Liver (tissue), 8 donors: ENCODE measurements at regions not wholly inside any gene's neighbourhood (a gene's known extent, or its start where the extent isn't known, plus 50 kb on each side); places are given as distances from the start of the nearest gene placed in this dataset.

Source experiments
- DNase-seq: peaks from one replicate; pipeline ENCODE4 v3.0.0-alpha.2; 2017; ENCODE audit warnings: low spot score
- H3K27ac ChIP-seq, 2 donors: one replicate each; pipeline ENCODE4 v1.7.0; 2013; ENCODE audit warnings: inconsistent platforms in 2 of 2, low read length in 2 of 2, control low read depth in 1 of 2, low read depth in 1 of 2, mild to moderate bottlenecking in 1 of 2
- H3K27me3 ChIP-seq, 4 donors: one replicate each; pipeline versions ENCODE4 v1.6.1 to v1.7.0; 2013; ENCODE audit warnings: low read length in 3 of 4, inconsistent platforms in 1 of 4, mild to moderate bottlenecking in 1 of 4, moderate library complexity in 1 of 4; ENCODE audit not compliant: control insufficient read depth in 4 of 4, insufficient read depth in 4 of 4
- H3K36me3 ChIP-seq, 4 donors: one replicate each; pipeline versions ENCODE4 v1.6.1 to v1.7.0; 2013; ENCODE audit warnings: low read length in 3 of 4, mild to moderate bottlenecking in 3 of 4, low read depth in 1 of 4, moderate library complexity in 1 of 4; ENCODE audit not compliant: control insufficient read depth in 4 of 4, insufficient read depth in 3 of 4
- H3K4me1 ChIP-seq, 4 donors: one replicate each; pipeline versions ENCODE4 v1.6.1 to v1.7.0; 2013; ENCODE audit warnings: low read length in 3 of 4, mild to moderate bottlenecking in 3 of 4, moderate library complexity in 1 of 4; ENCODE audit not compliant: control insufficient read depth in 4 of 4, insufficient read depth in 4 of 4
- H3K4me3 ChIP-seq, 3 donors: one replicate each; pipeline versions ENCODE4 v1.6.1 to v1.7.0; 2013; ENCODE audit warnings: low read length in 3 of 3, control low read depth in 1 of 3, low read depth in 1 of 3, mild to moderate bottlenecking in 1 of 3
- H3K9ac ChIP-seq, 2 donors: one replicate each; pipeline ENCODE4 v1.7.0; 2013; ENCODE audit warnings: low read length in 2 of 2, mild to moderate bottlenecking in 2 of 2, moderate library complexity in 2 of 2, control low read depth in 1 of 2, low read depth in 1 of 2
- H3K9me3 ChIP-seq, 4 donors: one replicate each; pipeline versions ENCODE4 v1.6.1 to v1.7.0; 2013; ENCODE audit warnings: low read length in 3 of 4; ENCODE audit not compliant: control insufficient read depth in 4 of 4
- ATF3 ChIP-seq: IDR thresholded peaks from 2 replicates; pipeline ENCODE4 v1.6.1; 2016; ENCODE audit warnings: antibody characterized with exemption
- EGR1 ChIP-seq, 2 donors: IDR thresholded peaks; 2 replicates each; pipeline ENCODE4 v1.6.1; 2016 to 2018; ENCODE audit warnings: antibody characterized with exemption in 2 of 2, low read depth in 2 of 2
- FOXA1 ChIP-seq: IDR thresholded peaks from 2 replicates; pipeline ENCODE4 v1.6.1; 2016; ENCODE audit warnings: antibody characterized with exemption
- FOXA2 ChIP-seq: IDR thresholded peaks from 2 replicates; pipeline ENCODE4 v1.6.1; 2016; ENCODE audit warnings: antibody characterized with exemption
- GABPA ChIP-seq, 2 donors: IDR thresholded peaks in 1 of 2; conservative IDR thresholded peaks in 1 of 2; 2 replicates each; pipeline ENCODE4 v1.6.1; 2016; ENCODE audit warnings: antibody characterized with exemption in 2 of 2, mild to moderate bottlenecking in 1 of 2, moderate library complexity in 1 of 2
- HNF4A ChIP-seq, 2 donors: conservative IDR thresholded peaks; 2 replicates each; pipeline ENCODE4 v1.6.1; 2016; ENCODE audit warnings: antibody characterized with exemption in 2 of 2, mild to moderate bottlenecking in 2 of 2
- HNF4G ChIP-seq: IDR thresholded peaks from 2 replicates; pipeline ENCODE4 v1.6.1; 2016; ENCODE audit warnings: antibody characterized with exemption
- JUND ChIP-seq, 2 donors: IDR thresholded peaks; 2 replicates each; pipeline ENCODE4 v1.6.1; 2016; ENCODE audit warnings: antibody characterized with exemption in 2 of 2
- NR2F2 ChIP-seq: IDR thresholded peaks from 2 replicates; pipeline ENCODE4 v1.6.1; 2016; ENCODE audit warnings: antibody characterized with exemption
- RAD21 ChIP-seq, 2 donors: IDR thresholded peaks; 2 replicates each; pipeline ENCODE4 v1.6.1; 2016; ENCODE audit warnings: antibody characterized with exemption in 2 of 2, mild to moderate bottlenecking in 2 of 2
- SP1 ChIP-seq: IDR thresholded peaks from 2 replicates; pipeline ENCODE4 v1.6.1; 2018; ENCODE audit warnings: antibody characterized with exemption, mild to moderate bottlenecking
- YY1 ChIP-seq: IDR thresholded peaks from 2 replicates; pipeline ENCODE4 v1.6.1; 2016; ENCODE audit warnings: antibody characterized with exemption, mild to moderate bottlenecking
- WGBS: extraction: QIAGEN DNeasy Blood & Tissue Kit; methylation state at CpG from one replicate; pipeline ENCODE4 v1.1.7; 2013; 5-methylcytosine and 5-hydroxymethylcytosine counted together
- TF ChIP-seq, protein P1 (sequence below): IDR thresholded peaks from 2 replicates; pipeline ENCODE4 v1.6.1; 2016; ENCODE audit warnings: antibody characterized with exemption
- TF ChIP-seq, protein P2 (sequence below): fragments of 150-350 bp; IDR thresholded peaks from 2 replicates; pipeline ENCODE4 v1.5.1; 2017; ENCODE audit warnings: improper control_type of control experiment, low read depth, low read length; ENCODE audit not compliant: missing input control
- TF ChIP-seq, protein P3 (sequence below): IDR thresholded peaks from 2 replicates; pipeline ENCODE4 v1.6.1; 2016; ENCODE audit warnings: antibody characterized with exemption, mild to moderate bottlenecking
- donor health status: healthy.
- donor health status: healthy.
- donor health status: healthy.
- donor health status: healthy.
- donor health status: healthy.

DNA sequence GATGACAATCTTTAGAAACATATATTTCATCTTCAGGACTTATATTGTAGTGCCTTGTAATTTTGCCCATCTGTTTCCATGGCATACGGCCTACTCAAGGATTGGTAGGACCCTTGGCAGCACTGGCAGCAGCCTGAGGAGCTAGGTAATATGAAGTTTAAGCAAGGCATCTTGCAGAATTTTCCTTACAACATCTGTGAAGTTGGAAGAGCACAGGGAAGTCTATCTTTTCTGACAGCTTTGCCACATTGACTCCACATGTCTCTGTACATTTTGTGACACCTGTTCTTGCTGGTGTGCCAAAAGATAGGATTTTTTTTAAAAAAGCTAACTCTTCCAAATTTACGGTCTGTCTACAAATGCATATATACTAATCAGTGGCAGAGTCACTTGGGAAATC is 1235.2 kb downstream of the PCDH7 start:
- WGBS = 74% methylated on average over 2 of the region's 2 CpGs
- peaks cover 0 to 2% (median 0%) of the 10 kb centered on the region in 4 donors for H3K9me3 ChIP-seq
- TF ChIP-seq YY1 (no peak), EGR1 (IDR thresholded peaks at IDR 0.05; ENCODE audit: low read depth in 2 of 2) (no peak), SP1 (no peak), FOXA1 (no peak)
- TF ChIP-seq, protein P1, sequence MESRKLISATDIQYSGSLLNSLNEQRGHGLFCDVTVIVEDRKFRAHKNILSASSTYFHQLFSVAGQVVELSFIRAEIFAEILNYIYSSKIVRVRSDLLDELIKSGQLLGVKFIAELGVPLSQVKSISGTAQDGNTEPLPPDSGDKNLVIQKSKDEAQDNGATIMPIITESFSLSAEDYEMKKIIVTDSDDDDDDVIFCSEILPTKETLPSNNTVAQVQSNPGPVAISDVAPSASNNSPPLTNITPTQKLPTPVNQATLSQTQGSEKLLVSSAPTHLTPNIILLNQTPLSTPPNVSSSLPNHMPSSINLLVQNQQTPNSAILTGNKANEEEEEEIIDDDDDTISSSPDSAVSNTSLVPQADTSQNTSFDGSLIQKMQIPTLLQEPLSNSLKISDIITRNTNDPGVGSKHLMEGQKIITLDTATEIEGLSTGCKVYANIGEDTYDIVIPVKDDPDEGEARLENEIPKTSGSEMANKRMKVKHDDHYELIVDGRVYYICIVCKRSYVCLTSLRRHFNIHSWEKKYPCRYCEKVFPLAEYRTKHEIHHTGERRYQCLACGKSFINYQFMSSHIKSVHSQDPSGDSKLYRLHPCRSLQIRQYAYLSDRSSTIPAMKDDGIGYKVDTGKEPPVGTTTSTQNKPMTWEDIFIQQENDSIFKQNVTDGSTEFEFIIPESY = no peak
- H3K27me3 ChIP-seq = no peaks in the 10 kb centered on the region
- no peak for DNase-seq
- H3K27ac ChIP-seq = no peak overlapping the region
- H3K36me3 ChIP-seq = no peaks in the 10 kb centered on the region
- no peak overlapping the region for H3K4me3 ChIP-seq
- H3K4me1 ChIP-seq = no peaks in the 10 kb centered on the region
- no peak overlapping the region for H3K9ac ChIP-seq

DNA sequence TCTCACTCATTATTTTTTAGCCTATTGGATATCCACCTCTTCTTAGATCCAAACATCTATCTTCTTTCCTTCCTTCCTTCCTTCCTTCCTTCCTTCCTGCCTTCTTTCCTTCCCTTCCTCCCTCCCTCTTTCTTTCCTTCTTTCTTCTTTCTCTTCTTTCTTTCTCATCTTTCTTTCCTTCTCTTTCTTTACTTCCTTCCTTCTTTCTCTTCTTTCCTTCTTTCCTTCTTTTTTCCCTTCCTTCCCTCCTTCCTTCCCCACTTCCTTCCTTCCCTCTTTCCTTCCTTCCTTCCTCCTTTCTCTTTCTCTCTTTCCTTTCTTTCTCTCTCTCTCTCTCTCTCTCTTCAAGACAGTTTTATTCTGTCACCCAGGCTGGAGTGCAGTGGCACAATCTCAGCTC is 1239.8 kb downstream of the PCDH7 start:
- H3K9me3 ChIP-seq = peaks cover 0 to 2% (median 0%) of the 10 kb centered on the region in 4 donors
- H3K36me3 ChIP-seq = no peaks in the 10 kb centered on the region
- H3K9ac ChIP-seq = no peak overlapping the region
- no peak for DNase-seq
- H3K27me3 ChIP-seq = no peaks in the 10 kb centered on the region
- no peak overlapping the region for H3K4me3 ChIP-seq
- TF ChIP-seq, protein P1 = no peak
- H3K4me1 ChIP-seq = no peaks in the 10 kb centered on the region
- no peak overlapping the region for H3K27ac ChIP-seq

DNA sequence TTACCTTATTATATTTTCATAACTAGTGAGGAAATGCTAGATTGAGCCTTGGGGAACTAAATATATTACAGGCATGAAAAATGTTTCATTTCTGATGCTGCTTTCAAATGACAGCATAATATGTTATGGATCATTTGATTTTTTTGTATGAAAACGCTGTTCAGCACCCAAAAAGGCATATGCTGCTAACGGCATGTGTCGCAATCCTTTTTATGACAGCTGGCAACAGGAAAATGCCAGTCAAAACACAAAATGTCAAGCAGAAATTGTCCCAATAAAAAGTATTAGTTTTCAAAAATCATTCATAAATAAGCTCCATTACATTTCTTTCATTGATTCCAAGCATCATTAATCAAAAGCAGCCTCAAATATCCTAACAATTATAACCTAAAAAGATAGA is 1244.5 kb downstream of the PCDH7 start:
- H3K9ac ChIP-seq = no peak overlapping the region
- H3K27ac ChIP-seq = no peak overlapping the region
- H3K36me3 ChIP-seq = no peaks in the 10 kb centered on the region
- H3K4me1 ChIP-seq = no peaks in the 10 kb centered on the region
- no peaks in the 10 kb centered on the region for H3K9me3 ChIP-seq
- no peak overlapping the region for H3K4me3 ChIP-seq
- no peaks in the 10 kb centered on the region for H3K27me3 ChIP-seq
- no peak for TF ChIP-seq NR2F2
- no peak for TF ChIP-seq GABPA (IDR thresholded peaks at IDR 0.05 in 1 of 2, conservative IDR thresholded peaks at IDR 0.05 in 1 of 2)
- TF ChIP-seq FOXA2 = no peak
- DNase-seq = no peak
- WGBS = 72% methylated on average over 3 of the region's 3 CpGs

DNA sequence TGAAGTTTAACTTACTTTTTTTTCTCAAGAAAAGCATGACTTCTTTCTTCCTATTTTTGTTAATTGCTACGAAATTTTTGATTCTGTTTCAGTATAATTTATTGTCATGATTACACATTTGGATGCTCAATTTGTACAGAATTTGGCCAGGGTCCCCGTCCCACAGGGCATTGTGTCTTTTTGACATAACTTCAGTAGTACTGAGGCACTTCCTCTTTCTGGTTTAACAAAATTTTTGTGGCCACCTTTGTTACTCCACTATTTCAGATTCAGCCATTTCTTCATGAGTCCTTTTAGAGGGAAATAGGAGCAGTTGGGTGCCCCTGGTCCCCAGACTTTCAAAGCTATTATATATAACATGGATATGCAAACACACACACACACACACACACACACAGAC is 1248.7 kb downstream of the PCDH7 start:
- H3K9me3 ChIP-seq = no peaks in the 10 kb centered on the region
- H3K27ac ChIP-seq = no peak overlapping the region
- WGBS = 53% methylated on average over 2 of the region's 2 CpGs
- no peak overlapping the region for H3K4me3 ChIP-seq
- no peak for DNase-seq
- no peaks in the 10 kb centered on the region for H3K27me3 ChIP-seq
- no peaks in the 10 kb centered on the region for H3K36me3 ChIP-seq
- no peaks in the 10 kb centered on the region for H3K4me1 ChIP-seq
- H3K9ac ChIP-seq = no peak overlapping the region
- TF ChIP-seq HNF4G (no peak), FOXA2 (no peak), HNF4A (conservative IDR thresholded peaks at IDR 0.05) (no peak), ATF3 (no peak), JUND (IDR thresholded peaks at IDR 0.05) (no peak), NR2F2 (no peak), RAD21 (IDR thresholded peaks at IDR 0.05) (no peak), SP1 (no peak), EGR1 (IDR thresholded peaks at IDR 0.05; ENCODE audit: low read depth in 2 of 2) (no peak), YY1 (no peak)
- TF ChIP-seq, protein P2, sequence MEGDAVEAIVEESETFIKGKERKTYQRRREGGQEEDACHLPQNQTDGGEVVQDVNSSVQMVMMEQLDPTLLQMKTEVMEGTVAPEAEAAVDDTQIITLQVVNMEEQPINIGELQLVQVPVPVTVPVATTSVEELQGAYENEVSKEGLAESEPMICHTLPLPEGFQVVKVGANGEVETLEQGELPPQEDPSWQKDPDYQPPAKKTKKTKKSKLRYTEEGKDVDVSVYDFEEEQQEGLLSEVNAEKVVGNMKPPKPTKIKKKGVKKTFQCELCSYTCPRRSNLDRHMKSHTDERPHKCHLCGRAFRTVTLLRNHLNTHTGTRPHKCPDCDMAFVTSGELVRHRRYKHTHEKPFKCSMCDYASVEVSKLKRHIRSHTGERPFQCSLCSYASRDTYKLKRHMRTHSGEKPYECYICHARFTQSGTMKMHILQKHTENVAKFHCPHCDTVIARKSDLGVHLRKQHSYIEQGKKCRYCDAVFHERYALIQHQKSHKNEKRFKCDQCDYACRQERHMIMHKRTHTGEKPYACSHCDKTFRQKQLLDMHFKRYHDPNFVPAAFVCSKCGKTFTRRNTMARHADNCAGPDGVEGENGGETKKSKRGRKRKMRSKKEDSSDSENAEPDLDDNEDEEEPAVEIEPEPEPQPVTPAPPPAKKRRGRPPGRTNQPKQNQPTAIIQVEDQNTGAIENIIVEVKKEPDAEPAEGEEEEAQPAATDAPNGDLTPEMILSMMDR = no peak
- TF ChIP-seq, protein P3, sequence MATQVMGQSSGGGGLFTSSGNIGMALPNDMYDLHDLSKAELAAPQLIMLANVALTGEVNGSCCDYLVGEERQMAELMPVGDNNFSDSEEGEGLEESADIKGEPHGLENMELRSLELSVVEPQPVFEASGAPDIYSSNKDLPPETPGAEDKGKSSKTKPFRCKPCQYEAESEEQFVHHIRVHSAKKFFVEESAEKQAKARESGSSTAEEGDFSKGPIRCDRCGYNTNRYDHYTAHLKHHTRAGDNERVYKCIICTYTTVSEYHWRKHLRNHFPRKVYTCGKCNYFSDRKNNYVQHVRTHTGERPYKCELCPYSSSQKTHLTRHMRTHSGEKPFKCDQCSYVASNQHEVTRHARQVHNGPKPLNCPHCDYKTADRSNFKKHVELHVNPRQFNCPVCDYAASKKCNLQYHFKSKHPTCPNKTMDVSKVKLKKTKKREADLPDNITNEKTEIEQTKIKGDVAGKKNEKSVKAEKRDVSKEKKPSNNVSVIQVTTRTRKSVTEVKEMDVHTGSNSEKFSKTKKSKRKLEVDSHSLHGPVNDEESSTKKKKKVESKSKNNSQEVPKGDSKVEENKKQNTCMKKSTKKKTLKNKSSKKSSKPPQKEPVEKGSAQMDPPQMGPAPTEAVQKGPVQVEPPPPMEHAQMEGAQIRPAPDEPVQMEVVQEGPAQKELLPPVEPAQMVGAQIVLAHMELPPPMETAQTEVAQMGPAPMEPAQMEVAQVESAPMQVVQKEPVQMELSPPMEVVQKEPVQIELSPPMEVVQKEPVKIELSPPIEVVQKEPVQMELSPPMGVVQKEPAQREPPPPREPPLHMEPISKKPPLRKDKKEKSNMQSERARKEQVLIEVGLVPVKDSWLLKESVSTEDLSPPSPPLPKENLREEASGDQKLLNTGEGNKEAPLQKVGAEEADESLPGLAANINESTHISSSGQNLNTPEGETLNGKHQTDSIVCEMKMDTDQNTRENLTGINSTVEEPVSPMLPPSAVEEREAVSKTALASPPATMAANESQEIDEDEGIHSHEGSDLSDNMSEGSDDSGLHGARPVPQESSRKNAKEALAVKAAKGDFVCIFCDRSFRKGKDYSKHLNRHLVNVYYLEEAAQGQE = no peak
